Thyroid gland (tissue), 4 donors: ENCODE measurements at regions not wholly inside any gene's neighbourhood (a gene's known extent, or its start where the extent isn't known, plus 50 kb on each side); places are given as distances from the start of the nearest gene placed in this dataset.
"Not testable (repeated sequence)": the region's sequence is repeated elsewhere in the genome, so short reads cannot be mapped to it uniquely, and the experiment has no call there.

Source experiments
- POLR2A ChIP-seq, 2 donors: fragments of 450-650 bp; IDR thresholded peaks; one replicate each; pipeline ENCODE4 v1.6.1; 2017; ENCODE audit warnings: antibody characterized with exemption in 2 of 2, mild to moderate bottlenecking in 2 of 2, moderate library complexity in 1 of 2
- TF ChIP-seq, protein P1 (sequence below), 6 experiments: fragments of 200-600 bp in 3 of 6; fragments of 450-650 bp in 3 of 6; sonication (generic) in 3 of 6; IDR thresholded peaks; one replicate each; pipeline ENCODE4 v1.5.1; 2016 to 2019; ENCODE audit warnings: antibody characterized with exemption in 6 of 6, mild to moderate bottlenecking in 2 of 6, inconsistent platforms in 1 of 6, moderate library complexity in 1 of 6

GRCh38 chr13:18837986-18838629 is 343.5 kb downstream of the TUBA3C start:
- TF ChIP-seq, protein P1, sequence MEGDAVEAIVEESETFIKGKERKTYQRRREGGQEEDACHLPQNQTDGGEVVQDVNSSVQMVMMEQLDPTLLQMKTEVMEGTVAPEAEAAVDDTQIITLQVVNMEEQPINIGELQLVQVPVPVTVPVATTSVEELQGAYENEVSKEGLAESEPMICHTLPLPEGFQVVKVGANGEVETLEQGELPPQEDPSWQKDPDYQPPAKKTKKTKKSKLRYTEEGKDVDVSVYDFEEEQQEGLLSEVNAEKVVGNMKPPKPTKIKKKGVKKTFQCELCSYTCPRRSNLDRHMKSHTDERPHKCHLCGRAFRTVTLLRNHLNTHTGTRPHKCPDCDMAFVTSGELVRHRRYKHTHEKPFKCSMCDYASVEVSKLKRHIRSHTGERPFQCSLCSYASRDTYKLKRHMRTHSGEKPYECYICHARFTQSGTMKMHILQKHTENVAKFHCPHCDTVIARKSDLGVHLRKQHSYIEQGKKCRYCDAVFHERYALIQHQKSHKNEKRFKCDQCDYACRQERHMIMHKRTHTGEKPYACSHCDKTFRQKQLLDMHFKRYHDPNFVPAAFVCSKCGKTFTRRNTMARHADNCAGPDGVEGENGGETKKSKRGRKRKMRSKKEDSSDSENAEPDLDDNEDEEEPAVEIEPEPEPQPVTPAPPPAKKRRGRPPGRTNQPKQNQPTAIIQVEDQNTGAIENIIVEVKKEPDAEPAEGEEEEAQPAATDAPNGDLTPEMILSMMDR (IDR thresholded peaks at IDR 0.05), result not testable (repeated sequence)
- not testable (repeated sequence) for TF ChIP-seq POLR2A (IDR thresholded peaks at IDR 0.05)
